Breast epithelium (tissue), 3 donors: ENCODE measurements at regions not wholly inside any gene's neighbourhood (a gene's known extent, or its start where the extent isn't known, plus 50 kb on each side); places are given as distances from the start of the nearest gene placed in this dataset.

Experiments
- POLR2A ChIP-seq: fragments of 450-650 bp; IDR thresholded peaks from one replicate; pipeline ENCODE4 v1.6.1; 2016; ENCODE audit warnings: antibody characterized with exemption, mild to moderate bottlenecking, moderate library complexity
- TF ChIP-seq, protein P1 (sequence below), 3 donors: fragments of 450-650 bp; IDR thresholded peaks; one replicate each; pipeline ENCODE4 v1.5.1; 2016 to 2017; ENCODE audit warnings: antibody characterized with exemption in 3 of 3, mild to moderate bottlenecking in 3 of 3, moderate library complexity in 3 of 3

DNA sequence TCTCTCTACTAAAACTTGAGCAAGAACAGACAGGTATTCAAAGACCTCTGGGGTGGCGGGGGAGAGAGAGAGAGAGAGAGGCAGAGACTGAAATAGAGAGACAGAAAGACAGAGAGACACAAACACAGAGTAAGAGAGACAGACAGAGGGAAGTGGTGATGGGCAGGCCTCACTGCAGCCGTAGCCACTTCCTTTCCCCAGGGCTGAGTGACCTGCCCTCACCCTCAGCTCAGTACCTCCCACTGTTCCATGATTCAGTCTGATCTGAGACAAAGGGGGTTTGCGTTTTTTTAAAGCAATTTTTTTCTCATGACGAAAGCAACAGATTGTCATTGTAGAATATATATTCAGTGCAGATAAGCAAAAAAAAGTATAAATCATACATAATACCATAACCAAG, 607.9 kb upstream of the B3GAT1 start:
- no peak for TF ChIP-seq POLR2A
- TF ChIP-seq, protein P1, sequence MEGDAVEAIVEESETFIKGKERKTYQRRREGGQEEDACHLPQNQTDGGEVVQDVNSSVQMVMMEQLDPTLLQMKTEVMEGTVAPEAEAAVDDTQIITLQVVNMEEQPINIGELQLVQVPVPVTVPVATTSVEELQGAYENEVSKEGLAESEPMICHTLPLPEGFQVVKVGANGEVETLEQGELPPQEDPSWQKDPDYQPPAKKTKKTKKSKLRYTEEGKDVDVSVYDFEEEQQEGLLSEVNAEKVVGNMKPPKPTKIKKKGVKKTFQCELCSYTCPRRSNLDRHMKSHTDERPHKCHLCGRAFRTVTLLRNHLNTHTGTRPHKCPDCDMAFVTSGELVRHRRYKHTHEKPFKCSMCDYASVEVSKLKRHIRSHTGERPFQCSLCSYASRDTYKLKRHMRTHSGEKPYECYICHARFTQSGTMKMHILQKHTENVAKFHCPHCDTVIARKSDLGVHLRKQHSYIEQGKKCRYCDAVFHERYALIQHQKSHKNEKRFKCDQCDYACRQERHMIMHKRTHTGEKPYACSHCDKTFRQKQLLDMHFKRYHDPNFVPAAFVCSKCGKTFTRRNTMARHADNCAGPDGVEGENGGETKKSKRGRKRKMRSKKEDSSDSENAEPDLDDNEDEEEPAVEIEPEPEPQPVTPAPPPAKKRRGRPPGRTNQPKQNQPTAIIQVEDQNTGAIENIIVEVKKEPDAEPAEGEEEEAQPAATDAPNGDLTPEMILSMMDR (IDR thresholded peaks at IDR 0.05), result no peak
